PC-9 (cell line): ENCODE measurements at regions not wholly inside any gene's neighbourhood (a gene's known extent, or its start where the extent isn't known, plus 50 kb on each side); places are given as distances from the start of the nearest gene placed in this dataset.

ENCODE experiments used
- BruUV-seq: library from RNA; stranded (reverse); fragments of 400-500 nt; replicated peaks from 2 replicates; lab custom pipeline; 2021; lab: Mats Ljungman, UMichigan
- CTCF ChIA-PET: fragments of 300-600 bp; sonication (Branson Sonifier 250); formaldehyde crosslinking; loops from one replicate; lab custom pipeline; 2022; ENCODE audit warnings: antibody characterized with exemption; lab: Charles Lee
- POLR2A ChIA-PET: fragments of 300-600 bp; sonication (Branson Sonifier 250); formaldehyde crosslinking; loops from one replicate; lab custom pipeline; 2022; ENCODE audit warnings: antibody characterized with exemption; ENCODE audit not compliant: unreplicated experiment; lab: Charles Lee
- DNase-seq, 2 experiments: peaks; one replicate each; pipeline versions ENCODE4 v3.0.0 to v3.0.0-alpha.2; 2015 to 2022; ENCODE audit warnings: mixed read lengths in 1 of 2
- H2AFZ ChIP-seq: fragments of 200-600 bp; sonication (generic); 2 replicates; pipeline ENCODE4 v1.8.1; 2017; ENCODE audit warnings: antibody characterized with exemption
- H3F3A ChIP-seq: fragments of 200-600 bp; sonication (generic); 2 replicates; pipeline ENCODE4 v1.8.1; 2017; ENCODE audit warnings: antibody characterized with exemption, mild to moderate bottlenecking, low read depth; ENCODE audit not compliant: insufficient read depth
- H3K27ac ChIP-seq: fragments of 200-600 bp; sonication (generic); 2 replicates; pipeline ENCODE4 v1.6.1; 2016; ENCODE audit warnings: mixed run types
- H3K27me3 ChIP-seq: fragments of 200-600 bp; sonication (generic); 2 replicates; pipeline ENCODE4 v1.6.1; 2016; ENCODE audit warnings: low read depth, mixed run types; ENCODE audit not compliant: insufficient read depth
- H3K36me3 ChIP-seq: fragments of 200-600 bp; sonication (generic); 2 replicates; pipeline ENCODE4 v1.6.1; 2016; ENCODE audit warnings: low read depth, mixed run types
- H3K4me1 ChIP-seq: fragments of 200-600 bp; sonication (generic); replicated peaks from 2 replicates; pipeline ENCODE4 v1.6.1; 2016; ENCODE audit warnings: mixed run types; ENCODE audit not compliant: insufficient read depth
- H3K4me2 ChIP-seq: fragments of 200-600 bp; sonication (generic); 2 replicates; pipeline ENCODE4 v1.6.1; 2017; ENCODE audit warnings: mixed run types
- H3K4me3 ChIP-seq: fragments of 200-600 bp; sonication (generic); 2 replicates; pipeline ENCODE4 v1.6.1; 2016; ENCODE audit warnings: mixed run types
- H3K79me2 ChIP-seq: fragments of 200-600 bp; sonication (generic); 2 replicates; pipeline ENCODE4 v1.6.1; 2017; ENCODE audit warnings: low read depth, mixed run types
- H3K9me2 ChIP-seq: fragments of 200-600 bp; sonication (generic); 2 replicates; pipeline ENCODE4 v1.8.1; 2017; ENCODE audit warnings: mild to moderate bottlenecking; ENCODE audit not compliant: insufficient read depth
- H3K9me3 ChIP-seq: fragments of 200-600 bp; sonication (generic); 2 replicates; pipeline ENCODE4 v1.8.1; 2016; ENCODE audit warnings: low read depth; ENCODE audit not compliant: insufficient read depth
- H4K20me1 ChIP-seq: fragments of 200-600 bp; sonication (generic); 2 replicates; pipeline ENCODE4 v1.8.1; 2017; ENCODE audit not compliant: insufficient read depth
- CTCF ChIP-seq: fragments of 200-600 bp; sonication (generic); conservative IDR thresholded peaks from 2 replicates; pipeline ENCODE4 v1.6.1; 2017; ENCODE audit warnings: mixed run types, antibody characterized with exemption, mild to moderate bottlenecking, moderate library complexity
- EZH2 ChIP-seq: fragments of 200-600 bp; sonication (generic); IDR thresholded peaks from 2 replicates; pipeline ENCODE4 v1.8.0; 2017; ENCODE audit warnings: antibody characterized with exemption, low read depth
- intact Hi-C: fragments of 100-400 bp; cut with micrococcal nuclease; formaldehyde crosslinking; loops from one replicate; pipeline ENCODE4 v1.10.0; 2022; ENCODE audit not compliant: unreplicated experiment

- Histone ChIP-seq H3K4me1 (no peaks in the 10 kb centered on the region), H2AFZ (no peak overlapping the region), H3K36me3 (no peaks in the 10 kb centered on the region), H3K9me3 (no peaks in the 10 kb centered on the region), H3K27me3 (no peaks in the 10 kb centered on the region), H3K27ac (no peak overlapping the region), H4K20me1 (no peaks in the 10 kb centered on the region), H3K79me2 (no peaks in the 10 kb centered on the region), H3K4me2 (no peak overlapping the region), H3F3A (no peaks in the 10 kb centered on the region), H3K4me3 (no peak overlapping the region), H3K9me2 (no peaks in the 10 kb centered on the region)
- BruUV-seq: no TSS peak
- POLR2A ChIA-PET: no interaction called here
- no peak for DNase-seq
- TF ChIP-seq EZH2 (no peak), CTCF (no peak)
- intact Hi-C loops: no loop called here
- CTCF ChIA-PET: no interaction called here
Observed at GRCh38 chr4:188485906-188486305, 346.7 kb downstream of the TRIML1 start.

GRCh38 chr4:188492886-188493285 is 353.6 kb downstream of the TRIML1 start:
- H3F3A ChIP-seq: no peaks in the 10 kb centered on the region
- no peaks in the 10 kb centered on the region for H4K20me1 ChIP-seq
- no peaks in the 10 kb centered on the region for H3K9me2 ChIP-seq
- ChIA-PET POLR2A (no interaction called here), CTCF (no interaction called here)
- intact Hi-C loops: no loop called here
- no peaks in the 10 kb centered on the region for H3K4me1 ChIP-seq
- H3K4me3 ChIP-seq: no peak overlapping the region
- no peak for DNase-seq
- no TSS peak for BruUV-seq
- no peaks in the 10 kb centered on the region for H3K27me3 ChIP-seq
- H3K9me3 ChIP-seq: no peaks in the 10 kb centered on the region; the same call in 1 of the 2 replicates
- H3K79me2 ChIP-seq: no peaks in the 10 kb centered on the region
- H3K4me2 ChIP-seq: no peak overlapping the region
- no peak overlapping the region for H2AFZ ChIP-seq
- TF ChIP-seq CTCF (no peak), EZH2 (no peak)
- no peak overlapping the region for H3K27ac ChIP-seq
- H3K36me3 ChIP-seq: no peaks in the 10 kb centered on the region

GRCh38 chr4:188495169-188495568 is 355.9 kb downstream of the TRIML1 start:
- TF ChIP-seq CTCF (no peak), EZH2 (no peak)
- Histone ChIP-seq H2AFZ (no peak overlapping the region), H3K4me2 (no peak overlapping the region), H3K4me1 (no peaks in the 10 kb centered on the region), H3K4me3 (no peak overlapping the region), H3K79me2 (no peaks in the 10 kb centered on the region), H4K20me1 (no peaks in the 10 kb centered on the region), H3K9me3 (no peaks in the 10 kb centered on the region; the same call in 1 of the 2 replicates), H3K27ac (no peak overlapping the region), H3K9me2 (no peaks in the 10 kb centered on the region), H3K36me3 (no peaks in the 10 kb centered on the region), H3K27me3 (no peaks in the 10 kb centered on the region), H3F3A (no peaks in the 10 kb centered on the region)
- intact Hi-C loops: no loop called here
- DNase-seq: no peak
- POLR2A ChIA-PET: no interaction called here
- CTCF ChIA-PET: no interaction called here
- BruUV-seq: no TSS peak
